Umbilical cord (tissue), 1 donor: ENCODE measurements at regions not wholly inside any gene's neighbourhood (a gene's known extent, or its start where the extent isn't known, plus 50 kb on each side); places are given as distances from the start of the nearest gene placed in this dataset.
"Not testable (repeated sequence)": the region's sequence is repeated elsewhere in the genome, so short reads cannot be mapped to it uniquely, and the experiment has no call there.

Source experiments
- DNase-seq: peaks from one replicate; pipeline ENCODE4 v3.0.0-alpha.2; 2015; ENCODE audit warnings: low spot score

DNA sequence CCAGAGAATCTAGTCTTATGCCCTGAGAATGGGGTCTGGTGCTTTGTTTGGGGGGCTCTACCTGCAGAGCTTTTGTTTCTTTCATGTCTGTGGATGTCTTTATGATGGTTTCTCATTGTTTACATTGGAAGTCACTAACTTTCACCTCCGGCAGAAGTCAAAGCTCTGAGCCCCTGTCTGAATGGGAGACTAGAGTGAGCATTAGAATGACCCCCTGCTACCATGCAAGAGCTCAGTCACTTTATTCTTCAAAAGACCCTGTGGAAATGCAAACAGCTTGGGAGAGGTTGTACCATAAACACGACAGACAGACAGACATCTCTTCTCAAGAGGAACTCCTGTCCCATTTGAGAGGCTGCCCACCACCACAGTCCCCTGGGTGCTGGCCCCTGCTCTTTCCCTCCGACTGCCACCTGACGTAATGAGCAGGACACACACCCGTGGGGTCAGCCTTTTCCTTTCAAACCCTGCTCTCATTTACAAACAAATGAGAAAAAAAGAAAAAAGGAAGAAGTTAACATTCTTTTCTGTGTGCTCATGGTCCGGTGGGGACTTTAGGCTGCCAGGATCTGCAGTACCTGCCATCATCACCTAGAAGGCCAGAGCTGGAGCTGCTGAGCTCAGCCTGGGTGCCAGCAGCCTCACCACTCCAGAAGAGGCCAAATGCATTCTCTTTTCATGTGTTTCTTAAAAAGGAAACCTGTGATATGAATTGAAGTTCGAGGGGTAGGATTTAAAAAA lies 91.6 kb downstream of the FZD1 start:
- no peak for DNase-seq

DNA sequence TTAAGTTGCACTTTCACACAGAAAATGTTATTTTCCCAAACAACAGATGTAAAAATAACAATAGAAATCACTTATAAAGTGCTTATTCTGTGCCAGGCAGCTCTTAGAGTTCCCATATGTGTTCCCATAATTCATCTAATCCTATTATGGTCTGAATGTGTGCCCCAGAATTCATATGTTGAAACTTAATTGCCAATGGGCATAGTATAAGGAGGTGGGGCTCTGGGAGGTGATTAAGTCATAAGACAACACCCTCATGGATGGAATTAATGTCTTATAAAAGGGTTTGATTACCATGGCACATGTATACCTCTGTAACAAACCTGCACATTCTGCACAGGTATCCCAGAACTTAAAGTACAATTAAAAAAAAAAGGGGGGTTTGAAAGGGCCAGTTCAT lies 92.7 kb downstream of the FZD1 start:
- no peak for DNase-seq

DNA sequence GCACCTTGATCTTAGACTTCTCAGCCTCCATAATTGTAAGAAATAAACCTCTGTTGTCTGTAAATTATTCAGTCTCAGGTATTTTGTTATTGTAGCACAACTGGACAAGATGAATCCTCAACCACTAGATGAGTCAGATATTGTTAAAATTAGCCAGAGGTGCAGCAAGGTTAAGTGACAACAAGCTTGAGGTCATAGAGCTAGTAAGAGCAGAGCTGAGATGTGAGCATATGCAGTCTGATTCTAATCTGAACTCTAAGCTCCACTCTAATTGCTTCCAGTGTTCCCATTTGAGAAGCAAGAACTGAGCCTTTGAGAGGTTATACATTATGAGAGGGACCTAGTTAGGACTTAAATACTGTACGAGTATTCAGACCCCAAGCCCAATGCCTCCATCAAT lies 93.1 kb downstream of the FZD1 start:
- no peak for DNase-seq

DNA sequence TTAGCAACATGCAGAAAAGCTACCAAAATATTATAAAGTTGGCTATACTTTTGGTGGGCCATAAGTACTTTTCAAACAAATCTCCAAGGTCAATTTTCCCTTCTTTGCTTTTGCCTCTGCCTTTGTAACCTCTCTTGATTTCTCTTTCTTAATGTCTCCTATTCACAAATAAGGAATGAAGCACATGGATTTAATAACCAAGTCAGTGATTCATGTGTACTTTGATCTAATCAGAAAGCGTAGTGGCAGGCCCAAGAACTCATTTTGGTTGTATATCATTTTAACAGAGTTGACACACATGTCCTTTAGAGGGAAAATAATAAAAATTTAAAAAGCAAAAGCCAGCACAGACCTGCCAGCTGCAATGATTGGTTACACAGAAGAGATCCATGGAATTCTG lies 93.7 kb downstream of the FZD1 start:
- DNase-seq, result no peak

DNA sequence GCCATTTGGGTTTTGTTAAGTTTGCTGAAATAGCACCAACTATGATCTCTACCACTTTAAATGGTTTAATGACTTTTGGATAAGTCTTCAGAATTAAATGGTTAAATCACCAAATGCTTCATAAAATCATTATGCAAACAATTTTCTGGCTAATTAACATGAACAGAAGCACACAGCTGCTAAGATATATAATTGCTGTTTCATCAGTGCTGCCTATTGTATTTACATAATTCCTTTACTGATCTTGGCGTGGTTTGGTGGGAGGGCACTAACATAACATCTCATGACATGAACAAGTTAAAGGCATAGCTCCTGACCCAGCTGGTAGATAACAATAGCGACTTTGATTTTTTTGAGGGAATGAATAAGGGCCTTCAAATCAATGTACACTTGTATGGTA lies 94.1 kb downstream of the FZD1 start:
- DNase-seq, result no peak

DNA sequence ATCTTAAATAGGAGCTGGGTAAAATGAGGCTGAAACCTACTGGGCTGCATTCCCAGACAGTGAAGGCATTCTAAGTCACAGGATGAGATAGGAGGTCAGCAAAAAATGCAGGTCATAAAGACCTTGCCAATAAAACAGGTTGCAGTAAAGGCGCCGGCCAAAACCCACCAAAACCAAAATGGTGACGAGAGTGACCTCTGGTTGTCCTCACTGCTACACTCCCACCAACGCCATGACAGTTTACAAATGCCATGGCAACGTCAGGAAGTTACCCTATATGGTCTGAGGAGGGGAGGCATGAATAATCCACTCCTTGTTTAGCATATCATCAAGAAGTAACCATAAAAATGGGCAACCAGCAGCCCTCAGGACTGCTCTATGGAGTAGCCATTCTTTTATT lies 100.9 kb downstream of the FZD1 start:
- not testable (repeated sequence) for DNase-seq

DNA sequence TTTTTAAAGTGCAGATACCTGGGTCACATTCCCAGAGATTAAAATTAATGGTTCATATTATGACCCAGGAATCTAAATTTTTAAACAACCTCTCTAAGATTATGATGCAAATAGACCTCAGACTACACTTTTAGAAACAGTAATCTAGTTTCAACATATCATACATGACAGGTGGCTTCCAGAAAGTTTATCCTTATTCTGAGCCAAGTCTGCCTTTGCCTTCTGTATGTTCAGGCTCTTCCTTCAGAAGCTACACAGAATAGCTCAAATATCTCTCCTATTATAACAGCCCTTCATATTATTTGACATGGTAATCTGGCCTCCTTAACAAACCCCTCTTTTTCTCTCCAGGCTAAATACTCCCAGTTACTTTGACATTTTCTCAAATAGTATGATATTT lies 101.9 kb downstream of the FZD1 start:
- DNase-seq, result no peak

DNA sequence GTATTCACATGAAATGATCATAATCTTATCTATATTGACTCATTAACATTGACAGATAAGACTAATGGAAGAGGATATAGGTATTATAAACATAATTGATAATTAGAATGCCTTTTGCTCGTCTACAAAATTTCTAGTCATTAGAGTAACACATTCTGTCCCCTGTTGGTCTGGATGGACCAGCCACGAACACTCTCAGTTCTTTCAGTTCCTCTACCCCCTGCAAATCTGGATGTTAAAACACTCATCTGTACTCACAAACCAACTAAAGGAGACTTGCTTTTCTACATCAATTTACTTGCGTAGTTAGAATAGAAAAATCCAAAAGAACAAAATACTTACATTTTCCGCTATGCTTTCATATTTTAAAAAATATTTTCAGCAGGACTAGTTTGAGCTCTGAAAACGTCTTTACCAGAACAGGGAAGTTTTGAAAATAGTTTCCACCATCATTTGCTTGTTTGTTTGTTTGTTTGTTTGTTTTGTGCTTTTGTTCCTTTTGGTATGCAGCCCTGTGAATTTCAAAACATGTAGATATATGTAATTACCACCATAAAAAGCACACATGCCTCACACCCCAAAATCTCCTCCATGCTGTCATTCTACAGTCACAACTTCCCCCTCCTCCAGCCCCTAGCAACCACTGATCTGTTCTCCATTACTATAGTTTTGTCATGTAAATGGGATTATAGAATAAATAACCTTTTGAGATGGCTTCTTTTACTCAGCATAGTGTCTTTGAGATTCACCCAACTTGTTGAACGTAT lies 103.8 kb downstream of the FZD1 start:
- DNase-seq, result no peak

DNA sequence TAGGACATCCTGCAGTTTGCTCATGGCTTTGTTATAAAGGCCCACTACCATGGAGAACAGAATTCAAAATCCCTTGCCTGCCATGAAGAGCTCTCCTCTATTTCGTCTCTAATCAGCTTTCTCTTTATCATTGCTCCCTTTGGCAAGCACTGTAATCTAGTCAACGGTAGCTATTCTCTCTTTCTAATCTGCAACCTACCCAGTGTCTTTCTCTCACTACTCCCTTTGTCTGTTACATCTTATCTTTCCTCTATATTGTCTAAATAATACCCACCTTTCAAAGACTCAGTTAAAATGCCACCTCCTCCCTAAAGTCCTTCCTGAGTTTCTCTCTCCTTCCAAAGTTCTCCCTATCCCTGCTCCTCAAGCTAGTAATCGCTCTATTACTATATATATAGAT lies 108.1 kb downstream of the FZD1 start:
- DNase-seq, result no peak

DNA sequence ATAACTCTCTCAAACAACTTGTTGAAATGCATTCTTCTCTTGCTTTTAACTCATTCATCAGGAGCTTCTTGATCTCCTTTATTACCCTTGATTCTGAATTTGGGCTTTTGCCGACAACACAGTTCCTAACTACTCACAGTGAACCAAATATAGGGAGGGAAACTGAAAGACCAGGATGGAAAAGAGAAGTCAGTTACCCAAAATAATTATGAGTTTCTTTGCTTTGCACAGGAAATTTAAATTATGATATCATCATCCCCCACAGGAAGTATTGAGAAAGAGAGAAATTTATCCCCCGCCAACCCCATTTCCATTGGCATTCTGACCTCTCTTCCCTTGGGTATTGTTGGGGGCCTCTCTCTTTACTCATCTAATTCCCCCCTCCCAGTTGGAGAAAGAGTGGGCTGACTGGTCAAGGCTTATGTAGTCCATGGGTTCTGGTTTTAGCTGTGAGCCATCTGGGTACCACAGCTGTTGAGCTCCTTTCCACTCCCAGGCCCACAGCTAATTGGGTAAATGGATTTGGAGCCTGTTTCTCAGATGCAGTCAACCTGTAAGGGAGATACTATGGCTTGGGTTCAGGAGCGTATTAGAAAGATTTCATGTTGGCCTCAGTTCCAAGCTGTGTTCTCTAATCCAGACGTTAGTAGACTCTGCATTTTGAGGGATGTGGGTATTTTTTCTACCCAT lies 109.0 kb downstream of the FZD1 start:
- DNase-seq, result no peak

DNA sequence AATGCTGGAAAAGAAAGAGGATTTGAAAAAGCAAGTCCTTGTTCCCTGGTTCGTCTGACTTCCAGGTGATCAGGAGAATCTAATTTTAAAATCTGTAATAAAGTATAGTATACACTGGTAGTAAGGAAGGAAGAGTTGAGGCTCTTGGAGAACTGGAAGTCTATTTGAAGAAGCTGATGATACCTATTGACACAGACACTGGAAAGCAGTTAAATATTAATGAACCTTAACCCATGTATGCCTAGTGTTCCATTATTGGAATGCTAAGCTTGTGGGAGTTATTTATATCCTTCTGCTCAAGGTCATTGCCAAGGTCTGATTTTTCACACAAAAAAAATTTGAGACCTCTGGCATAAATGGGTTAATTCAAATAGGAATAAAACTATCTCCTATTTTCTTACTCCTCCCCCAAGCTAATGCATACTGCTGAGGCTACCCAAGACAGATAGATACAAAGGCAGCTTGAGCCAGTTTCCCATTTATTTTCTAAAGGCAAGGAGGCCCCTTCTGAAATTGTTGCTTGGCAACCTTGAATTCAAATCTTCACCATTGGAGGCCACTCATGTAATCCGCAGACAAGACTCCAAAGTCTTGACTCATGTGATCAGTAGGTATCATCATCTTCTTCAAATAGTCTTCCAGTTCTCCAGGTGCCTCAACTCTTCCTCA lies 110.2 kb downstream of the FZD1 start:
- no peak for DNase-seq

DNA sequence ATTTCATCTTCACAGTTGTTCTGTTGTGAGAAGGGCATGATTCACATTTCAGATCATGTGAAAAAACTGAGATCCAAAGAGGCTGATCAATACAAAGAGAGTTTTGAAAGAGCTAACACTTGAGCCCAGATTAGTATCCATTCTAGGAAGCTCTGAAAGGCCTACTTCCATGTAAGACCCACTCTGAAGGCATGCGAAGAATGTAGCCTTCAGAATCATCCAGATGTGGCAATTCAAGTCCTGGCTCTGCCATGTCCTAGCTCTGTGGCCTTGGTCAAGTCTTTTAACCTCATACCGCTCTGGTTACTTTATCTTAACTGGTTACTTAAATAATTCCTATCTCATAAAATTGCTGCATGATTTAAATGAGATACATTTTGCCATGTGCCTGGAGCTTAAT lies 111.1 kb downstream of the FZD1 start:
- no peak for DNase-seq

DNA sequence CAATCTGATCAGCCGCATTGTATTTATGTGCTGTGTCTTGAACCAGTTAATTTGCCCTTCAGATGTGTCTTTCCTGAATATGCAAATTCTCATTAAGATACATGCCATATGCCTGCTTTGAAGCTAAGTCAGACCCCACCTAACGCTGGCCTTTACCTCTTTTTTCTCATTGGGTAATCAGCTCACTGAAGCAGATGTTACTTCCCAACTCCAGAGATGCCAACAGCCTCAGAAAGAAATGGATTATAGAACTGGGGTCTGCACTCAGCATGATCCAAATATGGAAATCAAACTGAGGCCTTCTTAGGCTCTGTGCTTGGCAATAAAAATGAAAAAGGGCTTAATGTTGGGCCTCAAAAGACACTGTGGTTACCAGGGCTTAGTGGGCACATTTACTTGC lies 113.9 kb downstream of the FZD1 start:
- DNase-seq, result no peak

DNA sequence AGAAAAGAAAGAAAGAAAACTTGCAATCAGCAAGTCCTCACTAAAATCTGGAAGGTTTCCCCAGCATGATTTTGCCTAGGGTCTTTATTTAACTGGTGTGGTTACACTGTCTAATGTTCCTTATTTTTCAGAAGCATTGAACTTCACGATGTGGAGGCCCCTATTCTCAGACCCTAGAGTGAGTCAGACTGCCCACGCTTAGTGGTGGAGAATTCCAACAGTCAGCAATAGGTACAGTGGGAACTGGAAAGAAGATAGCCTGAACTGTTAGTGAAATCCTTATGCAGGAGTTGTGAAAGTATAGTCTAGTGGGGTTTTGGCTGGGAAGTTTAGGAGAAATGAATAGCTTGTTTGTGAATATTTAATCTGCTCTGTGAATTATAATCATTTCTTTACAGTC lies 115.0 kb downstream of the FZD1 start:
- DNase-seq, result no peak

DNA sequence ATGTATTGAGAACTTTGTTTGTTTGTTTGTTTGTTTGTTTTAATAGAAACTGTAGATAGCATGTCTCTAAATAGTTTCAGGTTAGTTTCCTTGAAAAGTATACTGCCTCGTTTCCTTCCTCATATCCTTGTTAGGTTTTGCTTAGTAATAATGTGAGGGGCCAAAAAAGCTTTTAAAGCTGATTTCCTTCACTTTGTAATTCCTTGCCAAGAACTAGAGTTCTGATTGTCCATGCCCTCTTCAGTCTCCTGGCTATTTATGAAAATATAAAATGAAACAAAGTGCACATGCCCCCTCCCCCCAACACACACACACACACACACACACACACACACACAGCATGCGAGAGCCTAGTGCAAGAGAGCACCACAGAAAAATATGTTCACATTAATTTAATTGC lies 115.8 kb downstream of the FZD1 start:
- no peak for DNase-seq

DNA sequence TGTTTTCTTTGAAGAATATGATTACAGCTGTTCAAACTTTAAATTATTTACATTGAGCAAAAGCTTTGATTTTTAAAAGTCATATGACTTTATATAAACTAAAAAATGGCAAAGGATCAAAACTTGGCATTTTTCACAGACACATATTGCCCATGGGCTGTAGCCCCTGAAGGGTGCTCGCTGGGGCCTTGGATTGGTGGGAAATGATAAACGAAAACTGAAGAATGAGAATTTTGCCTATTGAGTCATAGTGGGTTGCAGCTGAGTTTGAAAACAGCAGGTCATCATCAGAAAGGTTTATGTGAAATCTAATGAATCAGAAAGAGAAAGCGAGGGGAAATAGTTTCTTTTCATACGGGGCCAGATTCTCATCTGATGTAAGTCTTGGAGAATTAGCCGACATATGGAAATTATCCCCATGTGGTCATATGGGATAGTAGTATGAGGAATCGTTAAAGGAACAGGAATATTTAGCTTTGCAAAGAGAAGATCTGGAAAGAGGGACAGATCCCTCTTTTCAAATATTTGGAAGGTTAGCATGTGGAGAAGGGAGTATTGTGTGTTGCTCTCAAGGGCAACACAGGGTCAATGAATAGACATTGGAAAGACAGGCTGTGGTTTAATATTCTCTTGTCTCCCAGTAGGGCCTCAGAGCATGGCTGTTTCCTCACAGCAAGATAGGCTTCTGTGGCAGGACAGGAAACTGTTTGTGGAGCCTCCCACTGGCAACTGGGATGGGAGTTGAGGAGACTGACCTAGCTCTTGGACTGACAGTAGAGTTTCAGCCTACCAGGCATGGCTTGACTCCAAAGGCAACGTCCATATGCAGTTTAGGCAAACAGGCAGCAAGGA lies 119.0 kb downstream of the FZD1 start:
- peak; percentile 61 for DNase-seq

DNA sequence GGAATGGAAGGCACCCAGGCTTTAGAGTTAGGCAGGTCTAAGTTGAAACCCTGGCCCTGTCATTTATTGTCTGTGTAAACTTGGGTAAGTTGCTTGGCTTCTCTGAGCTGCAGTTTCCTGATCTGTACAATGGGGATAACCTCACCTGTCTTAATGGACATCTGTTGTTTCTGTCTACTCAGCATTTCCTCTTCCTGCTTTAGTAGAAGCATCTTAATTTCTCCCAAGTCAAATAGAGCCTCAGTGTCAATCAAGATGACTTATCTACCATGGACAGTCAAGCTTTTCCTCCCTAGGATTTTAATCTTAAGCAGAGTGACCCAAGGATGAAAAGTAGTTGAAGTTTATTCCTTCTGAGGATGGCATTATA lies 119.7 kb downstream of the FZD1 start:
- DNase-seq, result no peak

DNA sequence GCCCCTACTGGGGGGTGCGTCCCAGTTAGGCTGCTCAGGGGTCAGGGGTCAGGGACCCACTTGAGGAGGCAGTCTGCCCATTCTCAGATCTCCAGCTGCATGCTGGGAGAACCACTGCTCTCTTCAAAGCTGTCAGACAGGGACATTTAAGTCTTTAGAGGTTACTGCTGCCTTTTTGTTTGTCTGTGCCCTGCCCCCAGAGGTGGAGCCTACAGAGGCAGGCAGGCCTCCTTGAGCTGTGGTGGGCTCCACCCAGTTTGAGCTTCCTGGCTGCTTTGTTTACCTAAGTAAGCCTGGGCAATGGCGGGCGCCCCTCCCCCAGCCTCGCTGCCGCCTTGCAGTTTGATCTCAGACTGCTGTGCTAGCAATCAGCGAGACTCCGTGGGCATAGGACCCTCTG lies 130.5 kb downstream of the FZD1 start:
- not testable (repeated sequence) for DNase-seq

DNA sequence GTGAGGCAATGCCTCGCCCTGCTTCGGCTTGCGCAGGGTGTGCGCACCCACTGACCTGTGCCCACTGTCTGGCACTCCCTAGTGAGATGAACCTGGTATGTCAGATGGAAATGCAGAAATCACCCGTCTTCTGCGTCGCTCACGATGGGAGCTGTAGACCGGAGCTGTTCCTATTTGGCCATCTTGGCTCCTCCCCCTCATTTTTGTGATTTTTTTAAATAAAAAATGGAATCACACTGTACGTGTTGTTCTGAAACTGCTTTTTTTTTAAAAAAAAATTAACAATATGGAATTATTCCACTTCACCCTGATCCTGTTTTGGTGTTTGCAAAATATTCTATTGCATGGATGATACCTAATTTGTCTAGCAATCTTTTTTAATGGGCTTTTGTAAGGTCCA lies 131.1 kb downstream of the FZD1 start:
- DNase-seq, result not testable (repeated sequence)

DNA sequence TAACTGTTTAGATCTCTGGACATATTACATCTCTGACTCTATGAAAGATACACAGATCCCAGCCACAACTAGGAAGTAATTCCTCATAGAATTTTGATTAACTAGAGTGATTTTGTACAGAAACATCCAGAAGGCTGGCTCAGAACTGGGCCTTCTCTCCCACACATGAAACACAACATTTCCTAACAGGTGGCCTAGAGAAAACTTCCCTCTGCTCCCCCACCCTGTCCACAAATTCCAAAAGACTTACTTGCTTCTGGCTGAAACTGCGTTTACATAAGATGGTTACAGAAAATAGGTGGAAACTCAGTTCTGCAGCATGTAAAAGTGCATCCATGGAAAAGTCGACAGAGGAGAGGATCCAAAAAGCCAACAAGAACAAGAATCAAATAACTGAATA lies 132.9 kb downstream of the FZD1 start:
- no peak for DNase-seq

DNA sequence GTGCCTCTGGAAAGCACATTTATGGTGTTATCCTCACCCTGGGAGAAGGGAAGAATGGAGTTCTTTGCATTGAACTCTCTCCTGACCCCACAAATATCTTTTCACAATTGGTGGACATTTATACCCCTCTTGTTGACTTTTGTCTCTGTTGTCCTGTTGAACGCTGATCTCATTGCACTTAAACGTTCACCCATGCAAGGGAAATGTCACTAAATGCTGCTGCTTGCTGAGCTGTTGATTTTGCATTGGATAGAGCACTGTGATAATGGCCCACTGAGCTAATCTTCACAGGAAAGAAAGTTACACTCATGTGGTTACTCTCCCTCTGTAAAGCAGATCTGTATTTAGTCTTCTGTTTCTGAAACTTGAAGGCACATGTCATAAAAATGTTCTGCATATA lies 133.4 kb downstream of the FZD1 start:
- DNase-seq, result no peak
